ENCODE measurements at regions not wholly inside any gene's neighbourhood (a gene's known extent, or its start where the extent isn't known, plus 50 kb on each side); places are given as distances from the start of the nearest gene placed in this dataset.

- Histone ChIP-seq H2AFZ (no peak overlapping the region), H3K4me2 (ENCODE audit: unreplicated experiment) (peak overlapping the region; percentile 57), H3K79me2 (ENCODE audit: insufficient read depth) (no peaks in the 10 kb centered on the region), H3K4me1 (ENCODE audit: insufficient read depth) (peaks cover 53% of the 10 kb centered on the region), H4K20me1 (ENCODE audit: insufficient read depth) (no peaks in the 10 kb centered on the region), H3K9ac (peak overlapping the region; percentile 48), H3K4me3 (peak overlapping the region; percentile 31; the same call in 1 of the 2 replicates), H3K9me3 (ENCODE audit: low read depth) (no peaks in the 10 kb centered on the region), H3K9me2 (ENCODE audit: insufficient read depth) (no peaks in the 10 kb centered on the region), H3K27me3 (replicated peaks; ENCODE audit: insufficient read depth) (no peaks in the 10 kb centered on the region), H3F3A (ENCODE audit: insufficient read depth) (peaks cover 51% of the 10 kb centered on the region), H3K36me3 (ENCODE audit: low read depth) (no peaks in the 10 kb centered on the region), H3K27ac (peak overlapping the region; percentile 82)
- WGBS, 2 experiments (ENCODE audit: low coverage in 1 of 2, low lambda C conversion rate in 2 of 2, missing lambda C conversion rate in 2 of 2), result 5 to 6% methylated on average over 4 of the region's 4 CpGs
- DNase-seq, result peak; percentile 83
- in situ Hi-C loops (cut with MboI), result no loop called here
- TF ChIP-seq EZH2phosphoT487 (IDR thresholded peaks at IDR 0.05; ENCODE audit: insufficient read depth, low read depth) (no peak), EZH2 (IDR thresholded peaks at IDR 0.05; ENCODE audit: insufficient read depth, poor library complexity, severe bottlenecking) (no peak)
Observed at GRCh38 chr2:215653344-215654030, 217.6 kb upstream of the FN1 start.

- Histone ChIP-seq H3K27me3 (replicated peaks; ENCODE audit: insufficient read depth) (no peaks in the 10 kb centered on the region), H3K79me2 (ENCODE audit: insufficient read depth) (no peaks in the 10 kb centered on the region), H3K9me3 (ENCODE audit: low read depth) (no peaks in the 10 kb centered on the region), H3K9me2 (ENCODE audit: insufficient read depth) (no peaks in the 10 kb centered on the region), H2AFZ (no peak overlapping the region), H4K20me1 (ENCODE audit: insufficient read depth) (no peaks in the 10 kb centered on the region), H3K36me3 (ENCODE audit: low read depth) (no peaks in the 10 kb centered on the region), H3K27ac (peak overlapping the region; percentile 82), H3K9ac (peak overlapping the region; percentile 20; the same call in 1 of the 2 replicates), H3K4me2 (ENCODE audit: unreplicated experiment) (peak overlapping the region; percentile 43), H3K4me3 (no peak overlapping the region), H3K4me1 (ENCODE audit: insufficient read depth) (peaks cover 42% of the 10 kb centered on the region), H3F3A (ENCODE audit: insufficient read depth) (peaks cover 42% of the 10 kb centered on the region)
- WGBS, 2 experiments (ENCODE audit: low coverage in 1 of 2, low lambda C conversion rate in 2 of 2, missing lambda C conversion rate in 2 of 2), result 25 to 37% methylated on average over 2 of the region's 2 CpGs
- DNase-seq, result peak; percentile 85
- in situ Hi-C loops (cut with MboI), result no loop called here
- TF ChIP-seq EZH2phosphoT487 (IDR thresholded peaks at IDR 0.05; ENCODE audit: insufficient read depth, low read depth) (no peak), EZH2 (IDR thresholded peaks at IDR 0.05; ENCODE audit: insufficient read depth, poor library complexity, severe bottlenecking) (no peak)
Observed at GRCh38 chr2:215652388-215652787, 216.5 kb upstream of the FN1 start.

- Histone ChIP-seq H3K9ac (no peak overlapping the region), H3K36me3 (ENCODE audit: low read depth) (no peaks in the 10 kb centered on the region), H3K27ac (peak overlapping the region; percentile 82), H3K4me3 (no peak overlapping the region), H3F3A (ENCODE audit: insufficient read depth) (peaks cover 37% of the 10 kb centered on the region), H3K4me1 (ENCODE audit: insufficient read depth) (peaks cover 39% of the 10 kb centered on the region), H3K9me2 (ENCODE audit: insufficient read depth) (no peaks in the 10 kb centered on the region), H3K9me3 (ENCODE audit: low read depth) (no peaks in the 10 kb centered on the region), H3K27me3 (replicated peaks; ENCODE audit: insufficient read depth) (no peaks in the 10 kb centered on the region), H3K79me2 (ENCODE audit: insufficient read depth) (no peaks in the 10 kb centered on the region), H4K20me1 (ENCODE audit: insufficient read depth) (no peaks in the 10 kb centered on the region), H2AFZ (no peak overlapping the region), H3K4me2 (ENCODE audit: unreplicated experiment) (no peak overlapping the region)
- TF ChIP-seq EZH2 (IDR thresholded peaks at IDR 0.05; ENCODE audit: insufficient read depth, poor library complexity, severe bottlenecking) (no peak), EZH2phosphoT487 (IDR thresholded peaks at IDR 0.05; ENCODE audit: insufficient read depth, low read depth) (no peak)
- in situ Hi-C loops (cut with MboI), result no loop called here
- no peak for DNase-seq
- 97 to 99% methylated on average over 4 of the region's 4 CpGs for WGBS, 2 experiments (ENCODE audit: low coverage in 1 of 2, low lambda C conversion rate in 2 of 2, missing lambda C conversion rate in 2 of 2)
Observed at GRCh38 chr2:215651412-215651811, 215.5 kb upstream of the FN1 start.

- Histone ChIP-seq H3K4me3 (no peak overlapping the region), H3K9me3 (ENCODE audit: low read depth) (no peaks in the 10 kb centered on the region), H3K79me2 (ENCODE audit: insufficient read depth) (no peaks in the 10 kb centered on the region), H3K4me2 (ENCODE audit: unreplicated experiment) (no peak overlapping the region), H3F3A (ENCODE audit: insufficient read depth) (no peaks in the 10 kb centered on the region), H3K27me3 (replicated peaks; ENCODE audit: insufficient read depth) (no peaks in the 10 kb centered on the region), H3K27ac (no peak overlapping the region), H2AFZ (no peak overlapping the region), H4K20me1 (ENCODE audit: insufficient read depth) (no peaks in the 10 kb centered on the region), H3K9me2 (ENCODE audit: insufficient read depth) (peaks cover 4% of the 10 kb centered on the region; the same call in 1 of the 2 replicates), H3K4me1 (ENCODE audit: insufficient read depth) (no peaks in the 10 kb centered on the region), H3K9ac (no peak overlapping the region), H3K36me3 (ENCODE audit: low read depth) (no peaks in the 10 kb centered on the region)
- 86 to 88% methylated on average over 7 of the region's 7 CpGs for WGBS, 2 experiments (ENCODE audit: low coverage in 1 of 2, low lambda C conversion rate in 2 of 2, missing lambda C conversion rate in 2 of 2)
- no peak for TF ChIP-seq EZH2phosphoT487 (IDR thresholded peaks at IDR 0.05; ENCODE audit: insufficient read depth, low read depth)
- TF ChIP-seq EZH2 (IDR thresholded peaks at IDR 0.05; ENCODE audit: insufficient read depth, poor library complexity, severe bottlenecking), result no peak
- in situ Hi-C loops (cut with MboI), result no loop called here
- DNase-seq, result no peak
Observed at GRCh38 chr2:215644233-215644897, 208.5 kb upstream of the FN1 start.
